Stimulated activated CD8-positive, alpha-beta memory T cell treated with anti-CD3 and anti-CD28 coated beads, Interleukin-12 subunit alpha, Interleukin-12 subunit beta, amount 100 ng/mL, for 24 hours (primary cell): ENCODE measurements at regions not wholly inside any gene's neighbourhood (a gene's known extent, or its start where the extent isn't known, plus 50 kb on each side); places are given as distances from the start of the nearest gene placed in this dataset.

Experiments used
- DNase-seq: peaks from one replicate; pipeline ENCODE4 v3.0.0-alpha.2; 2020; ENCODE audit errors: extremely low read depth

GRCh38 chr2:176648700-176649297, 379.6 kb downstream of the MTX2 start:
- DNase-seq: no peak

- DNase-seq: no peak
These were observed 381.0 kb downstream of the MTX2 start for GRCh38 chr2:176650104-176650837.

- no peak for DNase-seq
These were observed 381.8 kb downstream of the MTX2 start for GRCh38 chr2:176650838-176651555.

GRCh38 chr2:176652300-176653182, 383.3 kb downstream of the MTX2 start:
- no peak for DNase-seq

GRCh38 chr2:176653479-176654443, 384.5 kb downstream of the MTX2 start:
- DNase-seq: no peak

- DNase-seq: no peak
These were observed 387.0 kb downstream of the MTX2 start for GRCh38 chr2:176656038-176656775.

GRCh38 chr2:176656776-176657140, 387.5 kb downstream of the MTX2 start:
- no peak for DNase-seq

- no peak for DNase-seq
These were observed 388.2 kb downstream of the MTX2 start for GRCh38 chr2:176657393-176657792.

- no peak for DNase-seq
These were observed 389.5 kb downstream of the MTX2 start for GRCh38 chr2:176658708-176659107.

- DNase-seq: no peak
These were observed 393.5 kb downstream of the MTX2 start for GRCh38 chr2:176662753-176663152.

- no peak for DNase-seq
These were observed 395.2 kb downstream of the MTX2 start for GRCh38 chr2:176664478-176664877.

- no peak for DNase-seq
These were observed 395.8 kb downstream of the MTX2 start for GRCh38 chr2:176665086-176665485.

- no peak for DNase-seq
These were observed 399.7 kb downstream of the MTX2 start for GRCh38 chr2:176668912-176669311.

GRCh38 chr2:176669398-176670174, 400.3 kb downstream of the MTX2 start:
- DNase-seq: no peak

- DNase-seq: no peak
These were observed 406.2 kb downstream of the MTX2 start for GRCh38 chr2:176675271-176675949.

- no peak for DNase-seq
These were observed 408.6 kb downstream of the MTX2 start for GRCh38 chr2:176677746-176678265.

- no peak for DNase-seq
These were observed 409.3 kb downstream of the MTX2 start for GRCh38 chr2:176678571-176678970.

- no peak for DNase-seq
These were observed 409.9 kb downstream of the MTX2 start for GRCh38 chr2:176679061-176679669.
